Ascending aorta (tissue), 2 donors: ENCODE measurements at regions not wholly inside any gene's neighbourhood (a gene's known extent, or its start where the extent isn't known, plus 50 kb on each side); places are given as distances from the start of the nearest gene placed in this dataset.
"Not testable (repeated sequence)": the region's sequence is repeated elsewhere in the genome, so short reads cannot be mapped to it uniquely, and the experiment has no call there.

ENCODE experiments used
- DNase-seq, 2 donors: peaks; one replicate each; pipeline ENCODE4 v3.0.0-alpha.2; 2019; ENCODE audit warnings: low spot score in 2 of 2
- H3K27ac ChIP-seq, 2 donors: fragments of 200-600 bp; sonication (generic); one replicate each; pipeline ENCODE4 v1.5.1; 2016 to 2017; ENCODE audit warnings: mild to moderate bottlenecking in 1 of 2
- H3K27me3 ChIP-seq: fragments of 200-600 bp; sonication (generic); one replicate; pipeline ENCODE4 v1.5.1; 2017
- H3K36me3 ChIP-seq, 2 donors: fragments of 200-600 bp; sonication (generic); one replicate each; pipeline ENCODE4 v1.5.1; 2016
- H3K4me1 ChIP-seq, 2 donors: fragments of 200-600 bp; sonication (generic); one replicate each; pipeline ENCODE4 v1.5.1; 2016 to 2017; ENCODE audit warnings: mild to moderate bottlenecking in 1 of 2
- H3K4me3 ChIP-seq, 2 donors: fragments of 200-600 bp; sonication (generic); one replicate each; pipeline ENCODE4 v1.5.1; 2016 to 2017; ENCODE audit warnings: mild to moderate bottlenecking in 1 of 2
- H3K9me3 ChIP-seq, 2 donors: fragments of 200-600 bp; sonication (generic); one replicate each; pipeline ENCODE4 v1.5.1; 2016
- intact Hi-C: fragments of 100-400 bp; cut with DNase I; formaldehyde crosslinking; loops from one replicate; pipeline ENCODE4 v1.15.1; 2023
- TF ChIP-seq, protein P1 (sequence below), 3 experiments: fragments of 200-600 bp in 2 of 3; fragments of 450-650 bp in 1 of 3; sonication (generic) in 2 of 3; IDR thresholded peaks; one replicate each; pipeline ENCODE4 v1.5.1; 2016 to 2019; ENCODE audit warnings: antibody characterized with exemption in 3 of 3, mild to moderate bottlenecking in 1 of 3, moderate library complexity in 1 of 3

- TF ChIP-seq, protein P1, sequence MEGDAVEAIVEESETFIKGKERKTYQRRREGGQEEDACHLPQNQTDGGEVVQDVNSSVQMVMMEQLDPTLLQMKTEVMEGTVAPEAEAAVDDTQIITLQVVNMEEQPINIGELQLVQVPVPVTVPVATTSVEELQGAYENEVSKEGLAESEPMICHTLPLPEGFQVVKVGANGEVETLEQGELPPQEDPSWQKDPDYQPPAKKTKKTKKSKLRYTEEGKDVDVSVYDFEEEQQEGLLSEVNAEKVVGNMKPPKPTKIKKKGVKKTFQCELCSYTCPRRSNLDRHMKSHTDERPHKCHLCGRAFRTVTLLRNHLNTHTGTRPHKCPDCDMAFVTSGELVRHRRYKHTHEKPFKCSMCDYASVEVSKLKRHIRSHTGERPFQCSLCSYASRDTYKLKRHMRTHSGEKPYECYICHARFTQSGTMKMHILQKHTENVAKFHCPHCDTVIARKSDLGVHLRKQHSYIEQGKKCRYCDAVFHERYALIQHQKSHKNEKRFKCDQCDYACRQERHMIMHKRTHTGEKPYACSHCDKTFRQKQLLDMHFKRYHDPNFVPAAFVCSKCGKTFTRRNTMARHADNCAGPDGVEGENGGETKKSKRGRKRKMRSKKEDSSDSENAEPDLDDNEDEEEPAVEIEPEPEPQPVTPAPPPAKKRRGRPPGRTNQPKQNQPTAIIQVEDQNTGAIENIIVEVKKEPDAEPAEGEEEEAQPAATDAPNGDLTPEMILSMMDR (IDR thresholded peaks at IDR 0.05), result no peak
- no peak for DNase-seq
- Histone ChIP-seq H3K4me3 (no peak overlapping the region), H3K4me1 (no peaks in the 10 kb centered on the region), H3K27ac (no peak overlapping the region), H3K36me3 (no peaks in the 10 kb centered on the region), H3K9me3 (no peaks in the 10 kb centered on the region), H3K27me3 (no peaks in the 10 kb centered on the region)
- intact Hi-C loops, result no loop called here
These were observed 541.4 kb upstream of the BOD1L1 start for GRCh38 chr4:14168919-14169318.

DNA sequence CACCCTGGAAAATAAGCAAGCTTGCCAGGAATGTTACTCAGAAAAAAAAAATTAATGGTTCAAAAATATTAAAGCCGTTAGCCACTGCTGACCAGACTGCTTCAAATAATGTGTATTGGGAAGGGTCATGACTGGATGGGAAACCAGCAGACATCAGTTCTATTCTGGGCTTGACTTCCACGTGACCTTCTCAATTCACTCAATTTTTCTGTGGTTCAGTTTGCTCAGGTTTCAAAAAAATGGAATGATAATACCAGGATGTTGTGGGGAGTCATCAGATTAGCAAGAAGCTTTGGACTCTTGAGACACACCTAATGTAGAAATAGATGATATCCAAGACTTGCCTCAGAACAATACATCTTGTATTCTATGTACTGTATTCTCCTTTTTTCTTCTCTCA lies 541.9 kb upstream of the BOD1L1 start:
- H3K27ac ChIP-seq, result no peak overlapping the region

GRCh38 chr4:14169940-14170339 lies 542.4 kb upstream of the BOD1L1 start:
- H3K4me3 ChIP-seq, H3K27me3 ChIP-seq, H3K27ac ChIP-seq, intact Hi-C loops, DNase-seq, H3K4me1 ChIP-seq, H3K9me3 ChIP-seq, H3K36me3 ChIP-seq: not testable (repeated sequence)

More for the DNA sequence above, 541.9 kb upstream of the BOD1L1 start:
- TF ChIP-seq, protein P1 (IDR thresholded peaks at IDR 0.05), result no peak
- no peaks in the 10 kb centered on the region for H3K36me3 ChIP-seq
- no peak overlapping the region for H3K4me3 ChIP-seq
- no peaks in the 10 kb centered on the region for H3K4me1 ChIP-seq
- intact Hi-C loops, result no loop called here
- H3K9me3 ChIP-seq, result no peaks in the 10 kb centered on the region
- no peak for DNase-seq
- no peaks in the 10 kb centered on the region for H3K27me3 ChIP-seq

- TF ChIP-seq, protein P1 (IDR thresholded peaks at IDR 0.05), result no peak
- intact Hi-C loops, result no loop called here
- Histone ChIP-seq H3K36me3 (no peaks in the 10 kb centered on the region), H3K4me3 (no peak overlapping the region), H3K4me1 (no peaks in the 10 kb centered on the region), H3K27me3 (no peaks in the 10 kb centered on the region), H3K9me3 (no peaks in the 10 kb centered on the region), H3K27ac (no peak overlapping the region)
- DNase-seq, result no peak
These were observed 549.1 kb upstream of the BOD1L1 start for GRCh38 chr4:14176613-14177012.

DNA sequence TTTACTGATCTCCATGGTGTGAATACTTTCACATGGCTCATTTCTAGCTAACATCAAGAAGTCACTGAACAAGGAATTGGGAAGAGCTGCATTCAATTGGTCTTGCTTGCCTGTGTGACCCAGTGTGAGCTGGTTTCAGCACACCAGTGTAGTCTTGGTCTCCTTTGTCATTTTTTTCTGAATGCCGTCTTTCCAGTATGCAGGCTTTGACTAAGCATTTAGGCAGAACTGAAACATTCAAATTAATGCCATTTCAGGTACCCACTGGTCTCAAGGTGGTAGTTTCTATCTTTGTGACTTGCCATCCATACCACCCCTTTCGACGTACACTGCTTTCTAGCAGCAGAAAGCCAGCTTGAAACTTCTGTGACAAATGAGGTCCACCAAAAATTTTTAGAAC lies 550.5 kb upstream of the BOD1L1 start:
- Histone ChIP-seq H3K9me3 (no peaks in the 10 kb centered on the region), H3K36me3 (no peaks in the 10 kb centered on the region), H3K27me3 (no peaks in the 10 kb centered on the region), H3K4me1 (no peaks in the 10 kb centered on the region), H3K4me3 (no peak overlapping the region), H3K27ac (no peak overlapping the region)
- TF ChIP-seq, protein P1 (IDR thresholded peaks at IDR 0.05), result no peak
- no peak for DNase-seq
- intact Hi-C loops, result no loop called here

DNA sequence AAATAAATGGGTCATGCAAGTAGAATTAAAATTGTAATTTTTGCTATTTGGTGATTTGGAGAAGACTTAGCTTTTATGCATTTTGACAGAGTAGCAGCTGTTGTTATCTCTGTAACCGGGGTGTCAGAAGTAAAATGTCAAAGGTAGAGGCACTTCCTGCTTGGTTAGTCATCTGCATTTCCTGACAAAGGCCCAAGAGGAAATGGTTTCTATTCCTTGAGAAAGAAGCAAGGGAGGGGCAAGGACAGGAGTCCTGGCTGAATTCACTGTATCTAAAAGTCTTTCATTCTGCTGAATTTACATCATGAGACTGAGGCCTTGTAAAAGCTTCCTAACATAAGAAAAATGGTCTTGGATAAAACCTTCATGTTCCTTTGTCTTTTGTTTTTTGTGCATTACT lies 550.9 kb upstream of the BOD1L1 start:
- Histone ChIP-seq H3K4me3 (no peak overlapping the region), H3K4me1 (no peaks in the 10 kb centered on the region), H3K27me3 (no peaks in the 10 kb centered on the region), H3K27ac (no peak overlapping the region), H3K9me3 (no peaks in the 10 kb centered on the region), H3K36me3 (no peaks in the 10 kb centered on the region)
- TF ChIP-seq, protein P1 (IDR thresholded peaks at IDR 0.05), result no peak
- intact Hi-C loops, result no loop called here
- DNase-seq, result no peak
